H1 (cell line): ENCODE measurements at regions not wholly inside any gene's neighbourhood (a gene's known extent, or its start where the extent isn't known, plus 50 kb on each side); places are given as distances from the start of the nearest gene placed in this dataset.

Source experiments
- CTCF ChIA-PET: fragments of 300-600 bp; sonication (Branson Sonifier 250); formaldehyde crosslinking; loops from one replicate; lab custom pipeline; 2021; ENCODE audit not compliant: partially characterized antibody; lab: Charles Lee
- POLR2A ChIA-PET: fragments of 300-600 bp; sonication (Branson Sonifier 250); formaldehyde crosslinking; loops from one replicate; lab custom pipeline; 2021; ENCODE audit warnings: inconsistent platforms; ENCODE audit not compliant: partially characterized antibody; lab: Charles Lee
- DNase-seq, 2 experiments: peaks; one replicate each; pipeline versions ENCODE4 v3.0.0 to v3.0.0-alpha.2; 2010 to 2022; ENCODE audit warnings: low spot score in 2 of 2, low read depth in 1 of 2, mixed read lengths in 1 of 2
- FAIRE-seq: peaks from 2 replicates; lab custom pipeline; 2011; peaks lifted over from hg19 to GRCh38; lab: Jason Lieb, UNC
- H2AFZ ChIP-seq: 2 replicates; pipeline ENCODE4 v1.8.1; 2012; ENCODE audit warnings: low read length, inconsistent platforms
- H2AK5ac ChIP-seq: 2 replicates; pipeline ENCODE4 v1.6.1; 2013; ENCODE audit warnings: low read depth, low read length
- H2BK120ac ChIP-seq: replicated peaks from 2 replicates; pipeline ENCODE3; 2013; ENCODE audit warnings: low read depth, low read length, inconsistent platforms
- H2BK12ac ChIP-seq: 2 replicates; pipeline ENCODE4 v1.6.1; 2013; ENCODE audit warnings: low read depth, low read length
- H2BK15ac ChIP-seq: 2 replicates; pipeline ENCODE4 v1.6.1; 2013; ENCODE audit warnings: low read length
- H2BK20ac ChIP-seq: 2 replicates; pipeline ENCODE4 v1.6.1; 2013; ENCODE audit warnings: low read length
- H2BK5ac ChIP-seq: 2 replicates; pipeline ENCODE4 v1.6.1; 2013; ENCODE audit warnings: low read depth, low read length
- H3K14ac ChIP-seq: 2 replicates; pipeline ENCODE4 v1.6.1; 2013; ENCODE audit warnings: inconsistent platforms; ENCODE audit not compliant: insufficient read length
- H3K18ac ChIP-seq: 2 replicates; pipeline ENCODE4 v1.6.1; 2013; ENCODE audit warnings: low read length; ENCODE audit errors: extremely low read depth
- H3K23ac ChIP-seq: 2 replicates; pipeline ENCODE4 v1.6.1; 2013; ENCODE audit warnings: inconsistent platforms; ENCODE audit not compliant: insufficient read length
- H3K23me2 ChIP-seq: 2 replicates; pipeline ENCODE4 v1.6.1; 2013; ENCODE audit warnings: low read depth, low read length
- H3K27ac ChIP-seq: 2 replicates; pipeline ENCODE4 v1.6.1; 2011; ENCODE audit warnings: low read depth, low read length, inconsistent platforms
- H3K27me3 ChIP-seq, 4 experiments: replicated peaks in 1 of 4; 1 replicate in 1 of 4; 2 replicates in 3 of 4; pipeline versions ENCODE4 v1.6.1 to v1.8.1; 2011 to 2013; ENCODE audit warnings: low read length in 3 of 4, mild to moderate bottlenecking in 3 of 4, inconsistent platforms in 2 of 4, mixed read lengths in 2 of 4, moderate library complexity in 1 of 4; ENCODE audit not compliant: control insufficient read depth in 3 of 4, insufficient read depth in 3 of 4; ENCODE audit errors: extremely low read depth in 1 of 4
- H3K36me3 ChIP-seq, 4 experiments: 2 replicates each; pipeline versions ENCODE4 v1.6.1 to v1.8.1; 2011 to 2013; ENCODE audit warnings: mild to moderate bottlenecking in 4 of 4, low read length in 3 of 4, moderate library complexity in 2 of 4, control low read depth in 1 of 4, inconsistent platforms in 1 of 4; ENCODE audit not compliant: insufficient read depth in 4 of 4, control insufficient read depth in 2 of 4
- H3K4ac ChIP-seq: replicated peaks from 2 replicates; pipeline ENCODE3; 2013; ENCODE audit warnings: low read length, low read depth, mixed read lengths, inconsistent platforms; ENCODE audit not compliant: insufficient read length
- H3K4me1 ChIP-seq, 4 experiments: replicated peaks in 1 of 4; 1 replicate in 1 of 4; 2 replicates in 3 of 4; pipeline versions ENCODE4 v1.6.1 to v1.8.1; 2011 to 2013; ENCODE audit warnings: low read length in 3 of 4, inconsistent platforms in 2 of 4, mixed read lengths in 1 of 4; ENCODE audit not compliant: insufficient read depth in 4 of 4, control insufficient read depth in 3 of 4
- H3K4me2 ChIP-seq, 2 experiments: 2 replicates each; pipeline versions ENCODE4 v1.6.1 to v1.8.1; 2011 to 2013; ENCODE audit warnings: low read depth in 2 of 2, low read length in 2 of 2, control low read depth in 1 of 2, inconsistent platforms in 1 of 2, mild to moderate bottlenecking in 1 of 2; ENCODE audit not compliant: insufficient read depth in 1 of 2
- H3K4me3 ChIP-seq, 4 experiments: fragments of 200-600, 300-600 bp in 1 of 4; sonication (generic), shearing (Covaris generic), sonication (Bioruptor Twin) in 1 of 4; 2 replicates each; pipeline versions ENCODE4 v1.5.1 to v1.8.1; 2011 to 2016; ENCODE audit warnings: low read length in 4 of 4, low read depth in 3 of 4, control low read depth in 2 of 4, inconsistent platforms in 2 of 4, mild to moderate bottlenecking in 2 of 4, mixed read lengths in 1 of 4, moderate library complexity in 1 of 4; ENCODE audit not compliant: insufficient read depth in 2 of 4; ENCODE audit errors: extremely low read depth in 1 of 4
- H3K56ac ChIP-seq: replicated peaks from 2 replicates; pipeline ENCODE3; 2013; ENCODE audit warnings: low read depth, mild to moderate bottlenecking, mixed read lengths, low read length, inconsistent platforms; ENCODE audit not compliant: insufficient read length
- H3K79me1 ChIP-seq: 2 replicates; pipeline ENCODE4 v1.6.1; 2013; ENCODE audit warnings: low read depth, low read length, control low read depth
- H3K79me2 ChIP-seq, 2 experiments: 2 replicates each; pipeline versions ENCODE4 v1.6.1 to v1.8.1; 2012 to 2013; ENCODE audit warnings: low read length in 2 of 2, mild to moderate bottlenecking in 2 of 2, inconsistent platforms in 1 of 2; ENCODE audit not compliant: insufficient read depth in 2 of 2, control insufficient read depth in 1 of 2
- H3K9ac ChIP-seq, 4 experiments: replicated peaks in 1 of 4; 1 replicate in 1 of 4; 2 replicates in 3 of 4; pipeline versions ENCODE4 v1.6.1 to v1.8.1; 2011 to 2013; ENCODE audit warnings: low read depth in 3 of 4, low read length in 3 of 4, control low read depth in 2 of 4, mild to moderate bottlenecking in 2 of 4, moderate library complexity in 2 of 4, inconsistent platforms in 1 of 4; ENCODE audit errors: extremely low read depth in 1 of 4
- H3K9me3 ChIP-seq, 2 experiments: 2 replicates each; pipeline versions ENCODE4 v1.6.1 to v1.8.1; 2012 to 2013; ENCODE audit warnings: mild to moderate bottlenecking in 2 of 2, moderate library complexity in 2 of 2, control low read depth in 1 of 2, inconsistent platforms in 1 of 2, low read depth in 1 of 2, low read length in 1 of 2, mixed read lengths in 1 of 2; ENCODE audit not compliant: insufficient read depth in 2 of 2
- H4K20me1 ChIP-seq, 2 experiments: replicated peaks in 1 of 2; 2 replicates each; pipeline versions ENCODE3 to v1.8.1; 2011 to 2013; ENCODE audit warnings: inconsistent platforms in 2 of 2, low read length in 2 of 2, mild to moderate bottlenecking in 1 of 2; ENCODE audit not compliant: insufficient read depth in 2 of 2, control insufficient read depth in 1 of 2
- H4K5ac ChIP-seq: 2 replicates; pipeline ENCODE4 v1.6.1; 2013; ENCODE audit warnings: low read length, low read depth, mixed read lengths, inconsistent platforms; ENCODE audit not compliant: insufficient read length
- H4K8ac ChIP-seq: 2 replicates; pipeline ENCODE4 v1.8.0; 2013; ENCODE audit warnings: mild to moderate bottlenecking, moderate library complexity, low read length, inconsistent platforms; ENCODE audit not compliant: insufficient read depth; ENCODE audit errors: extremely low read depth
- H4K91ac ChIP-seq: replicated peaks from 2 replicates; pipeline ENCODE3; 2013; ENCODE audit warnings: low read length, mixed read lengths, inconsistent platforms; ENCODE audit not compliant: insufficient read length
- BCL11A ChIP-seq, 2 experiments: IDR thresholded peaks; one replicate each; pipeline ENCODE4 v1.6.1; 2011; ENCODE audit warnings: low read depth in 2 of 2, low read length in 2 of 2, mild to moderate bottlenecking in 2 of 2
- HDAC6 ChIP-seq: IDR thresholded peaks from one replicate; pipeline ENCODE4 v1.7.1; 2012; ENCODE audit warnings: low read depth, mild to moderate bottlenecking, inconsistent platforms, low read length, moderate library complexity
- KDM4A ChIP-seq: IDR thresholded peaks from one replicate; pipeline ENCODE4 v1.7.1; 2012; ENCODE audit warnings: low read depth, mild to moderate bottlenecking, moderate library complexity, low read length, inconsistent platforms; ENCODE audit not compliant: severe bottlenecking
- POLR2A ChIP-seq, 2 experiments: IDR thresholded peaks; 1 replicate in 1 of 2; 2 replicates in 1 of 2; pipeline ENCODE4 v1.6.1; 2011; ENCODE audit warnings: low read depth in 2 of 2, low read length in 2 of 2, mild to moderate bottlenecking in 2 of 2; ENCODE audit errors: control extremely low read depth in 1 of 2
- WGBS, 2 experiments: shearing (Covaris generic) in 1 of 2; methylation state at CpG; one replicate each; pipeline versions ENCODE4 v1.1.6 to v1.1.7; 2013 to 2015; ENCODE audit warnings: low lambda C conversion rate in 2 of 2, mixed read lengths in 2 of 2, inconsistent platforms in 1 of 2, low coverage in 1 of 2, missing lambda C conversion rate in 1 of 2; ENCODE audit not compliant: insufficient replicate concordance in 2 of 2, insufficient coverage in 1 of 2, insufficient read length in 1 of 2; ENCODE audit errors: extremely low coverage in 1 of 2, missing lambda C conversion rate in 1 of 2; 5-methylcytosine and 5-hydroxymethylcytosine counted together

- Histone ChIP-seq H3K23me2 (no peaks in the 10 kb centered on the region), H3K14ac (no peak overlapping the region), H3K23ac (no peak overlapping the region), H3K4ac (no peak overlapping the region), H3K9me3 (no peaks in the 10 kb centered on the region), H3K4me2 (no peak overlapping the region), H4K91ac (no peak overlapping the region), H3K56ac (no peak overlapping the region), H3K18ac (no peak overlapping the region), H3K9ac (no peak overlapping the region), H2AK5ac (no peak overlapping the region), H3K79me1 (no peaks in the 10 kb centered on the region), H4K5ac (no peak overlapping the region), H3K27ac (no peak overlapping the region), H2BK20ac (no peak overlapping the region), H3K27me3 (no peaks in the 10 kb centered on the region), H4K20me1 (no peaks in the 10 kb centered on the region), H3K79me2 (no peaks in the 10 kb centered on the region), H4K8ac (no peak overlapping the region), H2BK120ac (no peak overlapping the region), H2BK5ac (no peak overlapping the region), H3K4me1 (peaks cover 0 to 2% (median 0%) of the 10 kb centered on the region in 4 experiments; a peak in 1 of 7 replicates), H3K4me3 (no peak overlapping the region), H2AFZ (no peak overlapping the region), H2BK12ac (no peak overlapping the region), H3K36me3 (no peaks in the 10 kb centered on the region), H2BK15ac (no peak overlapping the region)
- 85% methylated on average over 2 of the region's 2 CpGs; no CpG with 5 or more reads in 1 of the 2 experiments for WGBS, 2 experiments
- ChIA-PET CTCF (interaction anchor here (1.2 to 1.9 kb wide), 4 partner anchors 9 to 173 kb away, joined by 3 to 5 read pairs (median 3); no protein-coding TSS in a partner anchor), POLR2A (no interaction called here)
- DNase-seq (no peak), FAIRE-seq (no peak)
- no peak for TF ChIP-seq POLR2A (IDR thresholded peaks at IDR 0.05; ENCODE audit: control extremely low read depth in 1 of 2, low read depth in 2 of 2, low read length in 2 of 2)
- no peak for TF ChIP-seq BCL11A (IDR thresholded peaks at IDR 0.05; ENCODE audit: low read depth in 2 of 2, low read length in 2 of 2)
- no peak for TF ChIP-seq KDM4A
- no peak for TF ChIP-seq HDAC6
Measured at GRCh38 chr6:2594868-2595267, 155.9 kb downstream of the MYLK4 start.
